Activated naive CD8-positive, alpha-beta T cell (primary cell): ENCODE measurements at regions not wholly inside any gene's neighbourhood (a gene's known extent, or its start where the extent isn't known, plus 50 kb on each side); places are given as distances from the start of the nearest gene placed in this dataset.
"Not testable (repeated sequence)": the region's sequence is repeated elsewhere in the genome, so short reads cannot be mapped to it uniquely, and the experiment has no call there.

Experiments used
- H3K27ac Mint-ChIP-seq: one replicate; pipeline ENCODE4 v1.8.0; 2021; ENCODE audit warnings: mixed read lengths
- H3K27me3 Mint-ChIP-seq: one replicate; pipeline ENCODE4 v1.8.0; 2021; ENCODE audit warnings: mixed read lengths
- H3K36me3 Mint-ChIP-seq: one replicate; pipeline ENCODE4 v1.8.0; 2021; ENCODE audit warnings: mixed read lengths
- H3K4me1 Mint-ChIP-seq: one replicate; pipeline ENCODE4 v1.8.0; 2021; ENCODE audit warnings: low read depth, mixed read lengths
- H3K4me3 Mint-ChIP-seq: one replicate; pipeline ENCODE4 v1.8.0; 2021; ENCODE audit warnings: mild to moderate bottlenecking, mixed read lengths
- H3K9me3 Mint-ChIP-seq: one replicate; pipeline ENCODE4 v1.8.0; 2021; ENCODE audit warnings: low read depth, mixed read lengths

GRCh38 chr5:57041570-57041969 lies 89.6 kb upstream of the MIER3 start:
- no peaks in the 10 kb centered on the region for H3K4me1 Mint-ChIP-seq
- peaks cover 2% of the 10 kb centered on the region for H3K36me3 Mint-ChIP-seq
- no peak overlapping the region for H3K27ac Mint-ChIP-seq
- no peaks in the 10 kb centered on the region for H3K9me3 Mint-ChIP-seq
- H3K4me3 Mint-ChIP-seq, result no peak overlapping the region
- peaks cover under 1% of the 10 kb centered on the region for H3K27me3 Mint-ChIP-seq

- Mint-ChIP-seq H3K9me3 (no peaks in the 10 kb centered on the region), H3K27me3 (peaks cover 1% of the 10 kb centered on the region), H3K4me3 (no peak overlapping the region), H3K36me3 (no peaks in the 10 kb centered on the region), H3K4me1 (no peaks in the 10 kb centered on the region), H3K27ac (no peak overlapping the region)
Observed at GRCh38 chr5:57042524-57042931, 90.6 kb upstream of the MIER3 start.

GRCh38 chr5:57054135-57054534 lies 102.2 kb upstream of the MIER3 start:
- H3K27ac Mint-ChIP-seq, result no peak overlapping the region
- no peaks in the 10 kb centered on the region for H3K36me3 Mint-ChIP-seq
- no peak overlapping the region for H3K4me3 Mint-ChIP-seq
- peaks cover 2% of the 10 kb centered on the region for H3K27me3 Mint-ChIP-seq
- no peaks in the 10 kb centered on the region for H3K4me1 Mint-ChIP-seq
- H3K9me3 Mint-ChIP-seq, result no peaks in the 10 kb centered on the region

GRCh38 chr5:57054671-57055070 lies 102.7 kb upstream of the MIER3 start:
- Mint-ChIP-seq H3K27ac (no peak overlapping the region), H3K9me3 (no peaks in the 10 kb centered on the region), H3K4me1 (no peaks in the 10 kb centered on the region), H3K27me3 (peaks cover 2% of the 10 kb centered on the region), H3K36me3 (no peaks in the 10 kb centered on the region), H3K4me3 (no peak overlapping the region)

GRCh38 chr5:57055731-57056130 lies 103.8 kb upstream of the MIER3 start:
- Mint-ChIP-seq H3K36me3 (no peaks in the 10 kb centered on the region), H3K27me3 (peaks cover 2% of the 10 kb centered on the region), H3K9me3 (no peaks in the 10 kb centered on the region), H3K4me1 (no peaks in the 10 kb centered on the region), H3K4me3 (no peak overlapping the region), H3K27ac (no peak overlapping the region)

GRCh38 chr5:57063773-57064172 lies 110.1 kb upstream of the GPBP1 start:
- Mint-ChIP-seq H3K36me3 (peaks cover 2% of the 10 kb centered on the region), H3K9me3 (peaks cover 5% of the 10 kb centered on the region), H3K27ac (no peak overlapping the region), H3K4me3 (no peak overlapping the region), H3K4me1 (no peaks in the 10 kb centered on the region), H3K27me3 (peaks cover 3% of the 10 kb centered on the region)

- Mint-ChIP-seq H3K9me3 (peaks cover 11% of the 10 kb centered on the region), H3K27me3 (peaks cover 3% of the 10 kb centered on the region), H3K27ac (no peak overlapping the region), H3K4me1 (no peaks in the 10 kb centered on the region), H3K4me3 (no peak overlapping the region), H3K36me3 (peaks cover 10% of the 10 kb centered on the region)
Observed at GRCh38 chr5:57066924-57067596, 106.8 kb upstream of the GPBP1 start.

- peaks cover 10% of the 10 kb centered on the region for H3K36me3 Mint-ChIP-seq
- no peak overlapping the region for H3K4me3 Mint-ChIP-seq
- H3K27me3 Mint-ChIP-seq, result peaks cover 3% of the 10 kb centered on the region
- no peaks in the 10 kb centered on the region for H3K4me1 Mint-ChIP-seq
- peaks cover 11% of the 10 kb centered on the region for H3K9me3 Mint-ChIP-seq
- H3K27ac Mint-ChIP-seq, result no peak overlapping the region
Observed at GRCh38 chr5:57067597-57067924, 106.3 kb upstream of the GPBP1 start.

- Mint-ChIP-seq H3K27me3 (peaks cover 3% of the 10 kb centered on the region), H3K4me1 (no peaks in the 10 kb centered on the region), H3K36me3 (peaks cover 10% of the 10 kb centered on the region), H3K9me3 (peaks cover 11% of the 10 kb centered on the region), H3K4me3 (no peak overlapping the region), H3K27ac (no peak overlapping the region)
Observed at GRCh38 chr5:57069115-57069835, 104.6 kb upstream of the GPBP1 start.

GRCh38 chr5:57072218-57072892 lies 101.5 kb upstream of the GPBP1 start:
- peaks cover 11% of the 10 kb centered on the region for H3K9me3 Mint-ChIP-seq
- H3K27me3 Mint-ChIP-seq, result no peaks in the 10 kb centered on the region
- no peaks in the 10 kb centered on the region for H3K4me1 Mint-ChIP-seq
- H3K4me3 Mint-ChIP-seq, result no peak overlapping the region
- H3K36me3 Mint-ChIP-seq, result peaks cover 11% of the 10 kb centered on the region
- H3K27ac Mint-ChIP-seq, result no peak overlapping the region

- H3K9me3 Mint-ChIP-seq, result peaks cover 3% of the 10 kb centered on the region
- no peak overlapping the region for H3K4me3 Mint-ChIP-seq
- H3K4me1 Mint-ChIP-seq, result no peaks in the 10 kb centered on the region
- peaks cover 2% of the 10 kb centered on the region for H3K27me3 Mint-ChIP-seq
- H3K36me3 Mint-ChIP-seq, result peaks cover 2% of the 10 kb centered on the region
- no peak overlapping the region for H3K27ac Mint-ChIP-seq
Observed at GRCh38 chr5:57082441-57083067, 91.3 kb upstream of the GPBP1 start.

- no peaks in the 10 kb centered on the region for H3K9me3 Mint-ChIP-seq
- no peak overlapping the region for H3K4me3 Mint-ChIP-seq
- peaks cover 2% of the 10 kb centered on the region for H3K27me3 Mint-ChIP-seq
- H3K27ac Mint-ChIP-seq, result no peak overlapping the region
- H3K36me3 Mint-ChIP-seq, result peaks cover 4% of the 10 kb centered on the region
- no peaks in the 10 kb centered on the region for H3K4me1 Mint-ChIP-seq
Observed at GRCh38 chr5:57085306-57086081, 88.4 kb upstream of the GPBP1 start.

- not testable (repeated sequence) for H3K27me3 Mint-ChIP-seq, H3K4me3 Mint-ChIP-seq, H3K27ac Mint-ChIP-seq, H3K36me3 Mint-ChIP-seq, H3K9me3 Mint-ChIP-seq, H3K4me1 Mint-ChIP-seq
Observed at GRCh38 chr5:57087947-57088346, 85.9 kb upstream of the GPBP1 start.

GRCh38 chr5:57094753-57095683 lies 78.8 kb upstream of the GPBP1 start:
- Mint-ChIP-seq H3K4me1 (no peaks in the 10 kb centered on the region), H3K9me3 (peaks cover 31% of the 10 kb centered on the region), H3K36me3 (peaks cover 19% of the 10 kb centered on the region), H3K4me3 (no peak overlapping the region), H3K27me3 (peaks cover 3% of the 10 kb centered on the region), H3K27ac (no peak overlapping the region)
